H1 (cell line): ENCODE measurements at regions not wholly inside any gene's neighbourhood (a gene's known extent, or its start where the extent isn't known, plus 50 kb on each side); places are given as distances from the start of the nearest gene placed in this dataset.
"Not testable (repeated sequence)": the region's sequence is repeated elsewhere in the genome, so short reads cannot be mapped to it uniquely, and the experiment has no call there.

Source experiments
- CTCF ChIA-PET: fragments of 300-600 bp; sonication (Branson Sonifier 250); formaldehyde crosslinking; loops from one replicate; lab custom pipeline; 2021; ENCODE audit not compliant: partially characterized antibody; lab: Charles Lee
- POLR2A ChIA-PET: fragments of 300-600 bp; sonication (Branson Sonifier 250); formaldehyde crosslinking; loops from one replicate; lab custom pipeline; 2021; ENCODE audit warnings: inconsistent platforms; ENCODE audit not compliant: partially characterized antibody; lab: Charles Lee
- DNase-seq, 2 experiments: peaks; one replicate each; pipeline versions ENCODE4 v3.0.0 to v3.0.0-alpha.2; 2010 to 2022; ENCODE audit warnings: low spot score in 2 of 2, low read depth in 1 of 2, mixed read lengths in 1 of 2
- FAIRE-seq: peaks from 2 replicates; lab custom pipeline; 2011; peaks lifted over from hg19 to GRCh38; lab: Jason Lieb, UNC
- H2AFZ ChIP-seq: 2 replicates; pipeline ENCODE4 v1.8.1; 2012; ENCODE audit warnings: low read length, inconsistent platforms
- H2AK5ac ChIP-seq: 2 replicates; pipeline ENCODE4 v1.6.1; 2013; ENCODE audit warnings: low read depth, low read length
- H2BK120ac ChIP-seq: replicated peaks from 2 replicates; pipeline ENCODE3; 2013; ENCODE audit warnings: low read depth, low read length, inconsistent platforms
- H2BK12ac ChIP-seq: 2 replicates; pipeline ENCODE4 v1.6.1; 2013; ENCODE audit warnings: low read depth, low read length
- H2BK15ac ChIP-seq: 2 replicates; pipeline ENCODE4 v1.6.1; 2013; ENCODE audit warnings: low read length
- H2BK20ac ChIP-seq: 2 replicates; pipeline ENCODE4 v1.6.1; 2013; ENCODE audit warnings: low read length
- H2BK5ac ChIP-seq: 2 replicates; pipeline ENCODE4 v1.6.1; 2013; ENCODE audit warnings: low read depth, low read length
- H3K14ac ChIP-seq: 2 replicates; pipeline ENCODE4 v1.6.1; 2013; ENCODE audit warnings: inconsistent platforms; ENCODE audit not compliant: insufficient read length
- H3K18ac ChIP-seq: 2 replicates; pipeline ENCODE4 v1.6.1; 2013; ENCODE audit warnings: low read length; ENCODE audit errors: extremely low read depth
- H3K23ac ChIP-seq: 2 replicates; pipeline ENCODE4 v1.6.1; 2013; ENCODE audit warnings: inconsistent platforms; ENCODE audit not compliant: insufficient read length
- H3K23me2 ChIP-seq: 2 replicates; pipeline ENCODE4 v1.6.1; 2013; ENCODE audit warnings: low read depth, low read length
- H3K27ac ChIP-seq: 2 replicates; pipeline ENCODE4 v1.6.1; 2011; ENCODE audit warnings: low read depth, low read length, inconsistent platforms
- H3K27me3 ChIP-seq, 4 experiments: replicated peaks in 1 of 4; 1 replicate in 1 of 4; 2 replicates in 3 of 4; pipeline versions ENCODE4 v1.6.1 to v1.8.1; 2011 to 2013; ENCODE audit warnings: low read length in 3 of 4, mild to moderate bottlenecking in 3 of 4, inconsistent platforms in 2 of 4, mixed read lengths in 2 of 4, moderate library complexity in 1 of 4; ENCODE audit not compliant: control insufficient read depth in 3 of 4, insufficient read depth in 3 of 4; ENCODE audit errors: extremely low read depth in 1 of 4
- H3K36me3 ChIP-seq, 4 experiments: 2 replicates each; pipeline versions ENCODE4 v1.6.1 to v1.8.1; 2011 to 2013; ENCODE audit warnings: mild to moderate bottlenecking in 4 of 4, low read length in 3 of 4, moderate library complexity in 2 of 4, control low read depth in 1 of 4, inconsistent platforms in 1 of 4; ENCODE audit not compliant: insufficient read depth in 4 of 4, control insufficient read depth in 2 of 4
- H3K4ac ChIP-seq: replicated peaks from 2 replicates; pipeline ENCODE3; 2013; ENCODE audit warnings: low read length, low read depth, mixed read lengths, inconsistent platforms; ENCODE audit not compliant: insufficient read length
- H3K4me1 ChIP-seq, 4 experiments: replicated peaks in 1 of 4; 1 replicate in 1 of 4; 2 replicates in 3 of 4; pipeline versions ENCODE4 v1.6.1 to v1.8.1; 2011 to 2013; ENCODE audit warnings: low read length in 3 of 4, inconsistent platforms in 2 of 4, mixed read lengths in 1 of 4; ENCODE audit not compliant: insufficient read depth in 4 of 4, control insufficient read depth in 3 of 4
- H3K4me2 ChIP-seq, 2 experiments: 2 replicates each; pipeline versions ENCODE4 v1.6.1 to v1.8.1; 2011 to 2013; ENCODE audit warnings: low read depth in 2 of 2, low read length in 2 of 2, control low read depth in 1 of 2, inconsistent platforms in 1 of 2, mild to moderate bottlenecking in 1 of 2; ENCODE audit not compliant: insufficient read depth in 1 of 2
- H3K4me3 ChIP-seq, 4 experiments: fragments of 200-600, 300-600 bp in 1 of 4; sonication (generic), shearing (Covaris generic), sonication (Bioruptor Twin) in 1 of 4; 2 replicates each; pipeline versions ENCODE4 v1.5.1 to v1.8.1; 2011 to 2016; ENCODE audit warnings: low read length in 4 of 4, low read depth in 3 of 4, control low read depth in 2 of 4, inconsistent platforms in 2 of 4, mild to moderate bottlenecking in 2 of 4, mixed read lengths in 1 of 4, moderate library complexity in 1 of 4; ENCODE audit not compliant: insufficient read depth in 2 of 4; ENCODE audit errors: extremely low read depth in 1 of 4
- H3K56ac ChIP-seq: replicated peaks from 2 replicates; pipeline ENCODE3; 2013; ENCODE audit warnings: low read depth, mild to moderate bottlenecking, mixed read lengths, low read length, inconsistent platforms; ENCODE audit not compliant: insufficient read length
- H3K79me1 ChIP-seq: 2 replicates; pipeline ENCODE4 v1.6.1; 2013; ENCODE audit warnings: low read depth, low read length, control low read depth
- H3K79me2 ChIP-seq, 2 experiments: 2 replicates each; pipeline versions ENCODE4 v1.6.1 to v1.8.1; 2012 to 2013; ENCODE audit warnings: low read length in 2 of 2, mild to moderate bottlenecking in 2 of 2, inconsistent platforms in 1 of 2; ENCODE audit not compliant: insufficient read depth in 2 of 2, control insufficient read depth in 1 of 2
- H3K9ac ChIP-seq, 4 experiments: replicated peaks in 1 of 4; 1 replicate in 1 of 4; 2 replicates in 3 of 4; pipeline versions ENCODE4 v1.6.1 to v1.8.1; 2011 to 2013; ENCODE audit warnings: low read depth in 3 of 4, low read length in 3 of 4, control low read depth in 2 of 4, mild to moderate bottlenecking in 2 of 4, moderate library complexity in 2 of 4, inconsistent platforms in 1 of 4; ENCODE audit errors: extremely low read depth in 1 of 4
- H3K9me3 ChIP-seq, 2 experiments: 2 replicates each; pipeline versions ENCODE4 v1.6.1 to v1.8.1; 2012 to 2013; ENCODE audit warnings: mild to moderate bottlenecking in 2 of 2, moderate library complexity in 2 of 2, control low read depth in 1 of 2, inconsistent platforms in 1 of 2, low read depth in 1 of 2, low read length in 1 of 2, mixed read lengths in 1 of 2; ENCODE audit not compliant: insufficient read depth in 2 of 2
- H4K20me1 ChIP-seq, 2 experiments: replicated peaks in 1 of 2; 2 replicates each; pipeline versions ENCODE3 to v1.8.1; 2011 to 2013; ENCODE audit warnings: inconsistent platforms in 2 of 2, low read length in 2 of 2, mild to moderate bottlenecking in 1 of 2; ENCODE audit not compliant: insufficient read depth in 2 of 2, control insufficient read depth in 1 of 2
- H4K5ac ChIP-seq: 2 replicates; pipeline ENCODE4 v1.6.1; 2013; ENCODE audit warnings: low read length, low read depth, mixed read lengths, inconsistent platforms; ENCODE audit not compliant: insufficient read length
- H4K8ac ChIP-seq: 2 replicates; pipeline ENCODE4 v1.8.0; 2013; ENCODE audit warnings: mild to moderate bottlenecking, moderate library complexity, low read length, inconsistent platforms; ENCODE audit not compliant: insufficient read depth; ENCODE audit errors: extremely low read depth
- H4K91ac ChIP-seq: replicated peaks from 2 replicates; pipeline ENCODE3; 2013; ENCODE audit warnings: low read length, mixed read lengths, inconsistent platforms; ENCODE audit not compliant: insufficient read length
- WGBS, 2 experiments: shearing (Covaris generic) in 1 of 2; methylation state at CpG; one replicate each; pipeline versions ENCODE4 v1.1.6 to v1.1.7; 2013 to 2015; ENCODE audit warnings: low lambda C conversion rate in 2 of 2, mixed read lengths in 2 of 2, inconsistent platforms in 1 of 2, low coverage in 1 of 2, missing lambda C conversion rate in 1 of 2; ENCODE audit not compliant: insufficient replicate concordance in 2 of 2, insufficient coverage in 1 of 2, insufficient read length in 1 of 2; ENCODE audit errors: extremely low coverage in 1 of 2, missing lambda C conversion rate in 1 of 2; 5-methylcytosine and 5-hydroxymethylcytosine counted together

DNA sequence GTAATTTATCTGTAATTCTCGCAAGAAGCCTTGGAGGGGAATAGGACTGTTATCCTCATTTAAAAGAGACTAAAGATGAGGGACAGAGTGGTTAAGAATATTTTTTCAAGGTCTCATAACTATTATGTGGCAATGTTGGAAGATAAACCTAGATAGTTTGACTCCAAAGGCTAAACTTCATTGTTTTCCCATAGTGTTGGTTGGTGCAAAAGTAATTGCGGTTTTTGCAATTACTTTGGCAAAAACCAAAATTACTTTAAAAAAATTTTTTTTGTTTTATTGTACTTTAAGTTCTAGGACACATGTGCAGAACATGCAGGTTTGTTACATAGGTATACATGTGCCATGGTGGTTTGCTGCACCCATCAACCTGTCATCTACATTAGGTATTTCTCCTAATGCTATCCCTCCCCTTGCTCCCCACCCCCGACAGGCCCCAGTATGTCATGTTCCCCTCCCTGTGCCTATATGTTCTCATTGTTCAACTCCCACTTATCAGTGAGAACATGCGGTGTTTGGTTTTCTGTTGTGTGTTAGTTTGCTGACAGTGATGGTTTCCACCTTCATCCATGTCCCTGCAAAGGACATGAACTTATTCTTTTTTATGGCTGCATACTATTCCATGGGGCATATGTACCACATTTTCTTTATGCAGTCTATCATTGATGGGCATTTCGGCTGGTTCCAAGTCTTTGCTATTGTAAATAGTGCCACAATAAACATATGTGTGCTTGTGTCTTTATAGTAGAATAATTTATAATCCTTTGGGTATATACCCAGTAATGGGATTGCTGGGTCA lies 72.9 kb upstream of the TBX18 start:
- H3K79me1 ChIP-seq, H3K4me1 ChIP-seq, H4K20me1 ChIP-seq, POLR2A ChIA-PET, H3K23ac ChIP-seq, H4K5ac ChIP-seq, DNase-seq, H2BK5ac ChIP-seq, H2BK120ac ChIP-seq, H3K4ac ChIP-seq, H4K8ac ChIP-seq, H3K36me3 ChIP-seq, H2BK20ac ChIP-seq, H3K4me3 ChIP-seq, H3K56ac ChIP-seq, H3K4me2 ChIP-seq, H3K23me2 ChIP-seq, H2AK5ac ChIP-seq, H2BK12ac ChIP-seq, H3K9me3 ChIP-seq, CTCF ChIA-PET, H3K27me3 ChIP-seq, H3K14ac ChIP-seq, H3K18ac ChIP-seq, H3K79me2 ChIP-seq, H2BK15ac ChIP-seq, H3K9ac ChIP-seq, H2AFZ ChIP-seq, H4K91ac ChIP-seq, FAIRE-seq, H3K27ac ChIP-seq: not testable (repeated sequence)
- WGBS, 2 experiments: 97% methylated on average over 5 of the region's 5 CpGs; no CpG with 5 or more reads in 1 of the 2 experiments
